ENCODE measurements at regions not wholly inside any gene's neighbourhood (a gene's known extent, or its start where the extent isn't known, plus 50 kb on each side); places are given as distances from the start of the nearest gene placed in this dataset.

GRCh38 chr11:90756617-90757016, 533.8 kb upstream of the CHORDC1 start:
- CTCF ChIA-PET = no interaction called here
- no peak for TF ChIP-seq CTCF (IDR thresholded peaks at IDR 0.05; ENCODE audit: control extremely low read depth, extremely low read depth, low read depth, missing control alignments)
- no peak for DNase-seq (ENCODE audit: extremely low spot score)
- POLR2A ChIA-PET = no interaction called here

DNA sequence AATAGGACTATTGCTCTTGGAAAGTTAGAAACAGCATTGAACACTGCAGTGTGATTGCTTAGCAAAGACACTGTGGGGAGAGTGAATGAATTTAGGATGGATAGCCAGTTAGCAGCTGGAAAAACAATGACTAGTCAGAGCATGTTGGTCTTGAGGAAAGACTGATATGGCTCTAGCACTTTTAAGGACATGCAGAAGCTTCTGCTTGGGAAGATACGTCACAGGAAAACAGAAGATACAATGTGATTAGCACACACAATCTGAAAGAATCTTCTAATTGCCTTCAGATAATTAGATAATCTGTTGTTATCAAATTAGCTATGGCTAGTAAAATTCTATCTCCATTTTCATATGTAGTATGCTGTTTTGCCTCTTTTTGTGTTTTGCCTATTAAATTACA, 530.7 kb upstream of the CHORDC1 start:
- ChIA-PET POLR2A (no interaction called here), CTCF (no interaction called here)
- DNase-seq (ENCODE audit: extremely low spot score) = no peak
- no peak for TF ChIP-seq CTCF (IDR thresholded peaks at IDR 0.05; ENCODE audit: control extremely low read depth, extremely low read depth, low read depth, missing control alignments)

GRCh38 chr11:90747057-90747456, 524.2 kb upstream of the CHORDC1 start:
- ChIA-PET POLR2A (no interaction called here), CTCF (interaction anchor here (1.0 kb wide), 1 partner anchor 24 kb away, joined by 3 read pairs; no protein-coding TSS in a partner anchor)
- TF ChIP-seq CTCF (IDR thresholded peaks at IDR 0.05; ENCODE audit: control extremely low read depth, extremely low read depth, low read depth, missing control alignments) = no peak
- no peak for DNase-seq (ENCODE audit: extremely low spot score)

- ChIA-PET POLR2A (no interaction called here), CTCF (interaction anchor here (1.0 kb wide), 1 partner anchor 18 kb away, joined by 3 read pairs; no protein-coding TSS in a partner anchor)
- no peak for TF ChIP-seq CTCF (IDR thresholded peaks at IDR 0.05; ENCODE audit: control extremely low read depth, extremely low read depth, low read depth, missing control alignments)
- DNase-seq (ENCODE audit: extremely low spot score) = no peak
Observed at GRCh38 chr11:90744169-90744568, 521.3 kb upstream of the CHORDC1 start.

- DNase-seq (ENCODE audit: extremely low spot score) = no peak
- ChIA-PET CTCF (interaction anchor here (1.0 kb wide), 1 partner anchor 16 kb away, joined by 3 read pairs; no protein-coding TSS in a partner anchor), POLR2A (no interaction called here)
- TF ChIP-seq CTCF (IDR thresholded peaks at IDR 0.05; ENCODE audit: control extremely low read depth, extremely low read depth, low read depth, missing control alignments) = no peak
Observed at GRCh38 chr11:90738799-90739198, 516.0 kb upstream of the CHORDC1 start.

DNA sequence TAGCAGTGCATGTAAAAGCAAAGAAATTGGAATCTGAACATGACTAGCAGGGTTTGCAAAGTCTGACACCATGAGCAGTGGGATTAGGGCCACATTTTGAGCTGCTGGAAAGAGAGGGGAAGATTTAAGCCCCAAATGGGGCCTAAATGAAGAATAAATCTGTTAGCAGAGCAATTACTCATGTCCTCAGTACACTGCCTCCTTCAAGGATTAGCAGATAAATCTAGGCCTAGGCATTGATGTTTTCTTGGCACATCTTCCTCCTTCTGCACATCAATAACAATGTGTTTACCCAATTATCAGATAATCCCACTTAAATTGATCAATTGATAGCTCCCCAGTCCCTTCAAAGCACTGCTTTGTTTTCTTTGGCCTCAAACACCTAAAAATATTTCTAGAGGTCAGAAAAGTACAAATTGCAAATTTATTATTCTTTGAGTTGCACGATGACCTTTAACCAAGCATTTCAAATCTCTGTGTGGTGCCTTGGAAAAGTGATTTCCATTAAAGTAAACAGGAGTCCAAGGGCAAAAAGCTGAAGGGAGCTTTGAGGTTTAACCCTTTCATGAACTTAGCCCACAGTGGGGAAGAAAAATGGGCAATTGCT, 514.7 kb upstream of the CHORDC1 start:
- CTCF ChIA-PET = interaction anchor here (1.3 kb wide), 1 partner anchor 8 kb away, joined by 3 read pairs; no protein-coding TSS in a partner anchor
- POLR2A ChIA-PET = no interaction called here
- TF ChIP-seq CTCF (IDR thresholded peaks at IDR 0.05; ENCODE audit: control extremely low read depth, extremely low read depth, low read depth, missing control alignments) = no peak
- DNase-seq (ENCODE audit: extremely low spot score) = no peak

All from GM10248 (cell line).